DND-41 (cell line): ENCODE measurements at regions not wholly inside any gene's neighbourhood (a gene's known extent, or its start where the extent isn't known, plus 50 kb on each side); places are given as distances from the start of the nearest gene placed in this dataset.

Experiments used
- EZH2 ChIP-seq: IDR thresholded peaks from 3 replicates; pipeline ENCODE4 v1.6.1; 2012; ENCODE audit warnings: borderline replicate concordance, low read depth, mild to moderate bottlenecking, moderate library complexity, low read length, inconsistent platforms; ENCODE audit not compliant: severe bottlenecking
- TF ChIP-seq, protein P1 (sequence below): IDR thresholded peaks from 2 replicates; pipeline ENCODE4 v1.5.1; 2012; ENCODE audit warnings: borderline replicate concordance, low read length, moderate library complexity, mild to moderate bottlenecking; ENCODE audit not compliant: poor library complexity, severe bottlenecking; ENCODE audit errors: extremely low read depth

DNA sequence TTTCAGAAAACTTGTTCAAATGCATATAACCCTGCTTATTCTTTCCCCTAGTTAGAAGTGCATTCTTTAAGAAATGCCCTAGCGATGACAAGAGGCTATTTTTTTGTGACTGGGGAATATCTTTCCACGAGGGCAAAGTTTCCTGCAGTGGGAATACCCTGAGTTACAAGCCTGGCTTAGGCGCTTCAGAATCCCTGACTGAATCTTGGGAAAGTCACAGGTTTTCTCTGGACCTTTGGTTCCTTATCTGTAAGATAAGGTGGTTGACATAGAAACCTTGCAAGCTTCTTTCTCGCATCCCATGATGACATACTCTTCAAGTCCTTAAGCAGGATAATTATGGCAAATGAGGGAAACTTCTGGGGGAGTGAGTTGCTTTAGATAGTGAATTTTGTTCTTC lies 80.5 kb upstream of the FZD8 start:
- TF ChIP-seq EZH2, result no peak
- TF ChIP-seq, protein P1, sequence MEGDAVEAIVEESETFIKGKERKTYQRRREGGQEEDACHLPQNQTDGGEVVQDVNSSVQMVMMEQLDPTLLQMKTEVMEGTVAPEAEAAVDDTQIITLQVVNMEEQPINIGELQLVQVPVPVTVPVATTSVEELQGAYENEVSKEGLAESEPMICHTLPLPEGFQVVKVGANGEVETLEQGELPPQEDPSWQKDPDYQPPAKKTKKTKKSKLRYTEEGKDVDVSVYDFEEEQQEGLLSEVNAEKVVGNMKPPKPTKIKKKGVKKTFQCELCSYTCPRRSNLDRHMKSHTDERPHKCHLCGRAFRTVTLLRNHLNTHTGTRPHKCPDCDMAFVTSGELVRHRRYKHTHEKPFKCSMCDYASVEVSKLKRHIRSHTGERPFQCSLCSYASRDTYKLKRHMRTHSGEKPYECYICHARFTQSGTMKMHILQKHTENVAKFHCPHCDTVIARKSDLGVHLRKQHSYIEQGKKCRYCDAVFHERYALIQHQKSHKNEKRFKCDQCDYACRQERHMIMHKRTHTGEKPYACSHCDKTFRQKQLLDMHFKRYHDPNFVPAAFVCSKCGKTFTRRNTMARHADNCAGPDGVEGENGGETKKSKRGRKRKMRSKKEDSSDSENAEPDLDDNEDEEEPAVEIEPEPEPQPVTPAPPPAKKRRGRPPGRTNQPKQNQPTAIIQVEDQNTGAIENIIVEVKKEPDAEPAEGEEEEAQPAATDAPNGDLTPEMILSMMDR, result no peak
